ENCODE measurements at regions not wholly inside any gene's neighbourhood (a gene's known extent, or its start where the extent isn't known, plus 50 kb on each side); places are given as distances from the start of the nearest gene placed in this dataset.

GRCh38 chr9:82513242-82513751 lies 524.7 kb downstream of the SPATA31D1 start:
- Histone ChIP-seq H3K27ac (ENCODE audit: low read length) (no peak overlapping the region), H3K4me3 (ENCODE audit: low read depth in 1 of 2, low read length in 2 of 2) (no peak overlapping the region), H3K9ac (ENCODE audit: low read depth, low read length) (no peak overlapping the region), H3K9me3 (ENCODE audit: insufficient read depth, low read length, severe bottlenecking) (no peaks in the 10 kb centered on the region), H3K36me3 (ENCODE audit: insufficient read depth, low read length) (no peaks in the 10 kb centered on the region), H3K79me2 (ENCODE audit: insufficient read depth, low read length) (no peaks in the 10 kb centered on the region), H3K4me2 (ENCODE audit: insufficient read depth, low read length) (no peak overlapping the region), H2AFZ (ENCODE audit: low read depth, low read length) (no peak overlapping the region), H3K4me1 (ENCODE audit: insufficient read depth, low read length) (no peaks in the 10 kb centered on the region), H4K20me1 (ENCODE audit: insufficient read depth, low read length) (no peaks in the 10 kb centered on the region), H3K27me3 (ENCODE audit: insufficient read depth, low read length, poor library complexity) (no peaks in the 10 kb centered on the region)
- DNase-seq: no peak
- TF ChIP-seq EZH2 (IDR thresholded peaks at IDR 0.05; ENCODE audit: borderline replicate concordance, low read depth, low read length, severe bottlenecking): no peak
- TF ChIP-seq, protein P1, sequence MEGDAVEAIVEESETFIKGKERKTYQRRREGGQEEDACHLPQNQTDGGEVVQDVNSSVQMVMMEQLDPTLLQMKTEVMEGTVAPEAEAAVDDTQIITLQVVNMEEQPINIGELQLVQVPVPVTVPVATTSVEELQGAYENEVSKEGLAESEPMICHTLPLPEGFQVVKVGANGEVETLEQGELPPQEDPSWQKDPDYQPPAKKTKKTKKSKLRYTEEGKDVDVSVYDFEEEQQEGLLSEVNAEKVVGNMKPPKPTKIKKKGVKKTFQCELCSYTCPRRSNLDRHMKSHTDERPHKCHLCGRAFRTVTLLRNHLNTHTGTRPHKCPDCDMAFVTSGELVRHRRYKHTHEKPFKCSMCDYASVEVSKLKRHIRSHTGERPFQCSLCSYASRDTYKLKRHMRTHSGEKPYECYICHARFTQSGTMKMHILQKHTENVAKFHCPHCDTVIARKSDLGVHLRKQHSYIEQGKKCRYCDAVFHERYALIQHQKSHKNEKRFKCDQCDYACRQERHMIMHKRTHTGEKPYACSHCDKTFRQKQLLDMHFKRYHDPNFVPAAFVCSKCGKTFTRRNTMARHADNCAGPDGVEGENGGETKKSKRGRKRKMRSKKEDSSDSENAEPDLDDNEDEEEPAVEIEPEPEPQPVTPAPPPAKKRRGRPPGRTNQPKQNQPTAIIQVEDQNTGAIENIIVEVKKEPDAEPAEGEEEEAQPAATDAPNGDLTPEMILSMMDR (IDR thresholded peaks at IDR 0.05; ENCODE audit: borderline replicate concordance, extremely low read depth, low read length, poor library complexity, severe bottlenecking): no peak
- ATAC-seq (ENCODE audit: insufficient read depth, low read depth): no peak

DNA sequence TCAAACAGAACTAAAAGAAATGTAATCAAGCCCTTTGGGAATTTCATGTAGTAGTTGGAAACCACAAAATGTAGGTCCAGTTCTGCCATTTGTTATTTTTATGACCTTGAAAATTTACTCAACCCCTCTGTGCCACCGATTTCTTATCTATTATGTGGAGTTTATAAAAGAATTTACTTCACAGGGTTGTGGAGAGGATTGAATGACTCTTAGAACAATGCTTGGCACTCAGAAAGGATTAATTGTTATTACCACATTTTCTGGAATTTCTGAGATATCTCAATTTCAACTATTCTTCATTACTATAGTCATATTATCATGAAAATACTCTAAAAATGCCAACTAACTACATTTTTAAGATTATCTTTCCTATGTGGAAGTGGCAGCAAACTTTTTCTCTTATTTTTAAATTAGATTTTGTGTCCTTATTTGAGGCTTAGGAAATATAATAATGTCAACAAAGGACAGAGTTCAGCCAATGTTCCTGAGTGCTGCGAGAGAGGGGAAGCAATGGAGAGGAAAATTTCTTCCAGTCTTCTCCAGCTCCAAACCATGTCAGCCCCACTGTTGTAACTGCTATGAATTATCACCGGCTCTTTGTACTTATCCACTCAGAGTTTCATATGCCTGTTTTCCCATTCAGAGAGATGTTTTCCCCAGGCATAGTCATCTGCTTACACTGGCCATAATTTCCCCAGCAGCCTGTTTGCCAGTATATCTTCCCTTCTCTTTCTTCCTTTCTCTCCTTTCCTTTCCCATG lies 525.6 kb downstream of the SPATA31D1 start:
- Histone ChIP-seq H3K36me3 (ENCODE audit: insufficient read depth, low read length) (no peaks in the 10 kb centered on the region), H3K27me3 (ENCODE audit: insufficient read depth, low read length, poor library complexity) (no peaks in the 10 kb centered on the region), H3K4me3 (ENCODE audit: low read depth in 1 of 2, low read length in 2 of 2) (no peak overlapping the region), H4K20me1 (ENCODE audit: insufficient read depth, low read length) (no peaks in the 10 kb centered on the region), H3K27ac (ENCODE audit: low read length) (no peak overlapping the region), H3K4me1 (ENCODE audit: insufficient read depth, low read length) (no peaks in the 10 kb centered on the region), H3K9ac (ENCODE audit: low read depth, low read length) (no peak overlapping the region), H3K79me2 (ENCODE audit: insufficient read depth, low read length) (no peaks in the 10 kb centered on the region), H2AFZ (ENCODE audit: low read depth, low read length) (no peak overlapping the region), H3K9me3 (ENCODE audit: insufficient read depth, low read length, severe bottlenecking) (no peaks in the 10 kb centered on the region), H3K4me2 (ENCODE audit: insufficient read depth, low read length) (no peak overlapping the region)
- DNase-seq (no peak), ATAC-seq (ENCODE audit: insufficient read depth, low read depth) (no peak)
- TF ChIP-seq, protein P1 (IDR thresholded peaks at IDR 0.05; ENCODE audit: borderline replicate concordance, extremely low read depth, low read length, poor library complexity, severe bottlenecking): no peak
- TF ChIP-seq EZH2 (IDR thresholded peaks at IDR 0.05; ENCODE audit: borderline replicate concordance, low read depth, low read length, severe bottlenecking): no peak

- Histone ChIP-seq H3K27me3 (ENCODE audit: insufficient read depth, low read length, poor library complexity) (no peaks in the 10 kb centered on the region), H3K36me3 (ENCODE audit: insufficient read depth, low read length) (no peaks in the 10 kb centered on the region), H2AFZ (ENCODE audit: low read depth, low read length) (no peak overlapping the region), H3K4me2 (ENCODE audit: insufficient read depth, low read length) (no peak overlapping the region), H3K9ac (ENCODE audit: low read depth, low read length) (no peak overlapping the region), H4K20me1 (ENCODE audit: insufficient read depth, low read length) (no peaks in the 10 kb centered on the region), H3K79me2 (ENCODE audit: insufficient read depth, low read length) (no peaks in the 10 kb centered on the region), H3K9me3 (ENCODE audit: insufficient read depth, low read length, severe bottlenecking) (no peaks in the 10 kb centered on the region), H3K27ac (ENCODE audit: low read length) (no peak overlapping the region), H3K4me1 (ENCODE audit: insufficient read depth, low read length) (no peaks in the 10 kb centered on the region), H3K4me3 (ENCODE audit: low read depth in 1 of 2, low read length in 2 of 2) (no peak overlapping the region)
- no peak for TF ChIP-seq EZH2 (IDR thresholded peaks at IDR 0.05; ENCODE audit: borderline replicate concordance, low read depth, low read length, severe bottlenecking)
- TF ChIP-seq, protein P1 (IDR thresholded peaks at IDR 0.05; ENCODE audit: borderline replicate concordance, extremely low read depth, low read length, poor library complexity, severe bottlenecking): no peak
- DNase-seq (no peak), ATAC-seq (ENCODE audit: insufficient read depth, low read depth) (no peak)
Observed at GRCh38 chr9:82518868-82519267, 530.3 kb downstream of the SPATA31D1 start.
